Inflammatory macrophage treated with lipopolysaccharide for 1 hour (primary cell): ENCODE measurements at regions not wholly inside any gene's neighbourhood (a gene's known extent, or its start where the extent isn't known, plus 50 kb on each side); places are given as distances from the start of the nearest gene placed in this dataset.

Experiments used
- DNase-seq, 2 donors: peaks; one replicate each; pipeline ENCODE4 v3.0.0-alpha.2; 2020 to 2022

- no peak for DNase-seq
These were observed 56.1 kb upstream of the NKAIN2 start for GRCh38 chr6:123747515-123747914.

GRCh38 chr6:123745895-123746294 is 57.8 kb upstream of the NKAIN2 start:
- DNase-seq: no peak

DNA sequence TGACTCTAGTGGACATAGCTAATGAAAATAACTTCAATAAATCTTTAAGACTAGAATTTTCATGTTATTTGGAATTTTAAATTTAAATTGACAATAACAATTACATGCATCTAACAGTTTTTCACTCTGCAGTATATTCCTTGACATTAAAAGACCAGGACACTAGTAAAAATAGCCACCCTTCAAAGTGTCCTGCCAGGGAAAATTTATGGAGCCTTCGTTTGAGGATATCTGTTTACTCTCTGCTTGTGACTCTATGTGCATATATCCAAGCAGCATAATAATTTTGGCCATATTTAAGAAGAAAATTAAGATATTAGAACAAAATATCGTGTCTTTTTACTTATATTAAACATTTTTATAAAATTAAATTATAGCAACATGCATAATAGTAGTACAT is 58.8 kb upstream of the NKAIN2 start:
- DNase-seq: no peak

DNA sequence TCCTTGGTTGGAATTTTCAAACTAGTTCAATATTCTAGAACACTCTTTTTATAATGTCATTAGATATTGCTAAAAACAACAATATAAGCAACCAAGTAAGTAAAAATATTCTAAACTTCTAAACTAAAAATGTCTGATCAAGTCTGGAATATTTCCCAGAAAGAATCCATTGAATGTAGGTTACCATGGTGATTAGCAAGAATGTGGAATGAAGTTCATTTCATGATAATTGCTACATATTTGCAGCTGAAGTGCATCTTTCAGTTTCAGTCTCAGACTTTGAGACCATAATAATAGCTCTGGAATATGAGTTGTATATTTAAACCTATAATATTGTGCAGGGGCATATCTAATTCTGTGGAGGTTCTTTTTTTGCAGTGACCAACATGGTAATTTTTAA is 61.0 kb upstream of the NKAIN2 start:
- DNase-seq: no peak

- DNase-seq: no peak
These were observed 70.5 kb upstream of the NKAIN2 start for GRCh38 chr6:123733180-123733579.

GRCh38 chr6:123716506-123716905 is 79.8 kb upstream of the TRDN start:
- no peak for DNase-seq

DNA sequence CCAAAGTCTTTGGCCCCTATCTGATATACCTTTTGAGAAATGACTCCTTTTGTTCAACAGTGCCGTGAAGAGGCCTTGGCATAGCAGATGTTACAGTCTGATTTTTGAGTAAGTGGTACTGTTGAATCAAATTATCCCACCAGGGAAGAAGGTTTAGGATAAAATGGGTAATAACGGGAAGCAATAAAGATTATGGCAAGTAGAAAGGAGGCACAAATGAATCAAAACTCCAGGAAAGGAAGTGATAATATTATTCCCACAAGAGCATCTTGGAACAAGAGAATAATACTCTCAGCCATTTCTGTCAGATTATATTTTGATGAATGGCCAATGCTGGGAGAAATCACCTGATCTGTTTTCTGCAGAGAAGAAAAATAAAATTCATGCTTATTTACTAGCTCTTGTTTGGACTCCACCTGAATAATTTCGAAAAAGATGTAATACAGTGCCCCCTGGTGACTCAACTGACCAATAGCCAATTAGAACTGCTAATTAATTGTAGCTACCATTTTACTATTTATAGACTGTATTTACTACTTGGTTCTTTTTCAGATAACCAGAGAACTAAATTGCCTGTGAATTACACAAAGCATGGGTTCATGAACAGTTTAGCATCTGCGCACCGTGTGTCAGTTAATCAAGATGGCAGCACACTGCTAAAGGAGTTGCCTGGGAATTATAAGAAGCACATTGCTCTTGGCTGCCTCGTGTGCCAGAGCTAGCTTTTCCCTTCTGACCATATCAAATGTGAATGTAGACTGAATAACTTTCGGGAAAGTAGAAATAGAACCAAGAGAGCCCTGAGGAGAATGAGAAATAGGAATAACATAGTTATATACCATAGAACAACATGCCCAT is 78.5 kb upstream of the TRDN start:
- peak; percentile 4 to 25 for DNase-seq

- DNase-seq: no peak
These were observed 76.1 kb upstream of the TRDN start for GRCh38 chr6:123712831-123713230.

DNA sequence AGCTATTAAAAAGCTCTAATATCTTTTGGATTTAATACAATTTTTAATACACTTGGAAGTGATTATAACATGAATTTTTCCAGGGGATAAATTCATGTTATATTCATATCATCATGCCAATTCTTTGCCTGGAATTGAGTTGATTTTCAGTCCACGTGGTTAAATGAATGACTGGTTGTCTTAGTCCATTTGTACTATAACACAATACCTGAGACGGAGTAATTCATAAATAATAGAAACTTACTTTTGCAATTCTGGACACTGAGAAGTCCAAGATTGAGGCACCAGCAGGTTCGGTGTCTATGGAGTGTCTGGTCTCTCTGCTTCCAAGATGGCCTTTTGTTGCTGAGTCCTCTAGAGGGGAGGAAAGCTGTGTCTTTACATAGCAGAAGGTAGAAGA is 66.2 kb upstream of the TRDN start:
- DNase-seq: no peak

GRCh38 chr6:123687864-123688263 is 51.1 kb upstream of the TRDN start:
- DNase-seq: no peak
